ENCODE measurements at regions not wholly inside any gene's neighbourhood (a gene's known extent, or its start where the extent isn't known, plus 50 kb on each side); places are given as distances from the start of the nearest gene placed in this dataset.

DNA sequence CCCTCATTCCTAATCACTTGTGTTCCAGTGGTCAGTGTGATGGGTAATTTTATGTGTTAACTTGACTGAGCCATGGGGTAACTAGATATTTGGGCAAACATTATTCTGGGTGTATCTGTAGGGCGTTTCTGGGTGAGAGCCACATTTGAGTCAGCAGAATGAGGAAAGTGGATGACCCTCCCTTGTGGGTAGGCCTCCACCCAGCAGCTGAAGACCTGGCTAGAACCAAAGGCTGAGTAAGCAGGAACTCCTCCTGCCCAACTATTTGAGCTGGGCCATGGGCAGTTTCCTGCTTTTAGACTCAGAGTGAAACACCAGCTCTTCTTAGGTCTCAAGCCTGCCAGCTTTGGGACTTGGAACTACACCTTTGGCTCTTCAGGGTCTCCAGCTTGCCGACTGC lies 141.8 kb downstream of the ACKR3 start:
- no peak for DNase-seq (ENCODE audit: insufficient read length, low spot score)
- no peak for FAIRE-seq
- no peak for TF ChIP-seq CTCF (IDR thresholded peaks at IDR 0.05; ENCODE audit: insufficient read depth, missing control alignments)

- no peak for TF ChIP-seq CTCF (IDR thresholded peaks at IDR 0.05; ENCODE audit: insufficient read depth, missing control alignments)
- FAIRE-seq (no peak), DNase-seq (ENCODE audit: insufficient read length, low spot score) (no peak)
Observed at GRCh38 chr2:236712304-236712703, 142.7 kb downstream of the ACKR3 start.

DNA sequence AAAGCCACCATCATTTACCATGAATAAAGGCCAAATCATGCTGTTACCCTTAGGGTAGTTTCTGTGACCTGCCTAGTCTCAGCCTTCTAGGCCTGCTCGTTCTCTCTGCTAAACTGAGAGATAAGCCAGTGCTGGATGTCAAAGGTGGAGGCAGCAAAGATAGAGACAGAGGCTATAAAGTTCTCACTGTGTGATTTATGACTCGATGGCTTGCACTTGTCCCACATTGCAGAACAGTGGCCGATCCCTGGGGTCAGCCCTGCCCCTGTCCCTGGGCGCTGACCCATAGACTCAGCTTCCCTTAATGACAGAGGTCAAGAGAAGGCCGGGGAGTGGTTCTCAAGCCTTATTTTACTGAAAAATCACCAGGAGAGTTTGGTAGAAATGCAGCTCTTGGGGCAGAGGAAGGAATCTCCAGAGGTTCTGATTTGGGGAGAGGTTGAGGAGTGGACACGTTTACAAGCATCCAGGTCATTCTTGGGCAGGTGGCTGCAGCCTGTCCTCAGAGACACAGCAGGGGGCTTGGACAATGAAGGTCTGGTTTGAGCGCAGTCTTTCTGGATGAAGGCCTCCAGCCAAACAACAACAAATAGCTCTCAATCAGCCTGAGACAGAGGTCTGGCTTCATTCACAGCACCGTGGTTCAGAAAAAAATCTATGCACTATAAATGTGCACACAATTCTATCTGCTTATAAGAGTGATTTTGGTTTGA lies 143.5 kb downstream of the ACKR3 start:
- no peak for TF ChIP-seq CTCF (IDR thresholded peaks at IDR 0.05; ENCODE audit: insufficient read depth, missing control alignments)
- DNase-seq (ENCODE audit: insufficient read length, low spot score) (no peak), FAIRE-seq (no peak)

GRCh38 chr2:236714080-236714479 lies 144.5 kb downstream of the ACKR3 start:
- FAIRE-seq: no peak
- TF ChIP-seq CTCF (IDR thresholded peaks at IDR 0.05; ENCODE audit: insufficient read depth, missing control alignments): no peak
- no peak for DNase-seq (ENCODE audit: insufficient read length, low spot score)

DNA sequence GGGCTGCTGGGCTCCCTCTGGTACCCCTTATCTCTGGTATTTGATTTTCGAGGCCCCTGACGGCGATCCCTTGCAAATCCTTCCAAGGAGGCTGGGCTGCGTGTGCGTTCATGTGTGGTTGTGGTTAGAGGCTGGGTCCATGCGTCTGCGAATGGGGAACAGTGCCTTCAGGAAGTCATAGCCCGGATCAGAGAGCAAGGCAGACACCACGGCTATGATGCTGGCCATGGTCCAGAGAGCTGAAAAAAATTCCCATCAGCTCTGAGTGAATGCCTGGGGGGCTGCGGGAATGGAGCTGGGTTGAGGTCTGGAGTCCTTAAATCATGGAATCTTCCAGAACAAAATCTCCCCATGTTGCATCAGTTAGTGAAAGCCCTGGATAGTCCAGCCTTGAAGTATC lies 145.5 kb downstream of the ACKR3 start:
- FAIRE-seq: no peak
- TF ChIP-seq CTCF (IDR thresholded peaks at IDR 0.05; ENCODE audit: insufficient read depth, missing control alignments): no peak
- DNase-seq (ENCODE audit: insufficient read length, low spot score): no peak

DNA sequence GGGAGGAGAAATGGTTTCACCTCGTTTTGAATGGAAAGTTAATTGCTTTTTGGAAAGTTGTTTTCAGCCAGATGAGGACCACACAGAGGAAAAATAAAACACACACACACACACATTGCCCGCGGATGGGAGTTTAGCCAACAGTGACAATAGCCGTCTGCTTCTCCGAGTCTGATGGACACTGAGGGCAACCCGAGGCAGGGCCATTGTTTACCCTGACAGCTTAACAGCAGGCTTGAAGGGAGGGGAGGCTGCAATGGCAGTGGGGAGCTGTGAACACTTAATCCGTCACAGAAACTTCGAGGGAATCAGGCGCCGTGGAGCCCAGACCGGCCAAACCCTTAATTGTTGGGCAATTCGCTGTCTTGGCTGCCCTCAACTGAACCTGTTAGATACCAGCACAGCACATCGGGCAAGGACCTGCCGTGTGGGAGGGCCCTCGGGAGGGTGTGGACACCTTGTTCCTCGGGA lies 145.9 kb downstream of the ACKR3 start:
- DNase-seq (ENCODE audit: insufficient read length, low spot score): no peak
- FAIRE-seq: no peak
- TF ChIP-seq CTCF (IDR thresholded peaks at IDR 0.05; ENCODE audit: insufficient read depth, missing control alignments): no peak

GRCh38 chr2:236717120-236717519 lies 147.5 kb downstream of the ACKR3 start:
- DNase-seq (ENCODE audit: insufficient read length, low spot score): no peak
- FAIRE-seq: no peak
- no peak for TF ChIP-seq CTCF (IDR thresholded peaks at IDR 0.05; ENCODE audit: insufficient read depth, missing control alignments)
